K562 (cell line): ENCODE measurements at regions not wholly inside any gene's neighbourhood (a gene's known extent, or its start where the extent isn't known, plus 50 kb on each side); places are given as distances from the start of the nearest gene placed in this dataset.

Source experiments
- ATAC-seq: fragments of 200-7000 bp; cut with Tn5 transposase; 3 replicates; pipeline ENCODE4 v1.9.1; 2020; ENCODE audit warnings: moderate library complexity
- BruUV-seq: library from RNA; stranded (reverse); fragments of 400-500 nt; replicated peaks from 2 replicates; lab custom pipeline; 2021; lab: Mats Ljungman, UMichigan
- CTCF ChIA-PET: fragments of 300-600 bp; formaldehyde crosslinking; extraction: SDS; loops from one replicate; lab custom pipeline; 2021; ENCODE audit warnings: low intra/inter-chr PET ratio; lab: Yijun Ruan, JAX
- POLR2A ChIA-PET: fragments of 300-600, 350-650 bp; sonication (Branson Sonifier 250); formaldehyde crosslinking; extraction: SDS; loops from one replicate; lab custom pipeline; 2021; ENCODE audit warnings: antibody characterized with exemption, inconsistent platforms; lab: Yijun Ruan, JAX
- DNase-seq, 4 experiments: peaks; one replicate each; pipeline versions ENCODE4 v3.0.0 to v3.0.0-alpha.2; 2011 to 2018; ENCODE audit warnings: low spot score in 3 of 4, mixed read lengths in 3 of 4; ENCODE audit errors: extremely low read depth in 1 of 4
- FAIRE-seq: peaks from 2 replicates; lab custom pipeline; 2011; peaks lifted over from hg19 to GRCh38; lab: Jason Lieb, UNC
- H2AFZ ChIP-seq: 2 replicates; pipeline ENCODE4 v1.6.0; 2011; ENCODE audit warnings: low read depth, low read length, control low read depth, inconsistent platforms
- H3K27ac ChIP-seq: fragments of 200-600 bp; 3 replicates; pipeline ENCODE4 v1.8.0; 2011; ENCODE audit warnings: low read depth, mild to moderate bottlenecking, control low read depth, inconsistent platforms, low read length, moderate library complexity, mixed read lengths; ENCODE audit errors: extremely low read depth
- H3K27me3 ChIP-seq, 2 experiments: fragments of 300-600 bp in 1 of 2; 2 replicates in 1 of 2; 3 replicates in 1 of 2; pipeline versions ENCODE4 v1.6.0 to v1.8.0; 2011; ENCODE audit warnings: inconsistent platforms in 2 of 2, low read length in 2 of 2, mild to moderate bottlenecking in 1 of 2, mixed read lengths in 1 of 2, moderate library complexity in 1 of 2; ENCODE audit not compliant: control insufficient read depth in 2 of 2, insufficient read depth in 2 of 2
- H3K36me3 ChIP-seq: fragments of 300-600 bp; 3 replicates; pipeline ENCODE4 v1.8.0; 2011; ENCODE audit warnings: mild to moderate bottlenecking, low read length, inconsistent platforms; ENCODE audit not compliant: control insufficient read depth, insufficient read depth
- H3K4me1 ChIP-seq, 2 experiments: fragments of 200-600 bp in 1 of 2; replicated peaks in 1 of 2; 2 replicates in 1 of 2; 3 replicates in 1 of 2; pipeline versions ENCODE4 v1.5.1 to v1.8.0; 2011; ENCODE audit warnings: inconsistent platforms in 2 of 2, low read length in 2 of 2, mild to moderate bottlenecking in 1 of 2, mixed read lengths in 1 of 2, moderate library complexity in 1 of 2; ENCODE audit not compliant: control insufficient read depth in 2 of 2, insufficient read depth in 2 of 2
- H3K4me2 ChIP-seq: 2 replicates; pipeline ENCODE4 v1.6.1; 2011; ENCODE audit warnings: low read length, control low read depth, inconsistent platforms, mixed read lengths; ENCODE audit not compliant: insufficient read depth
- H3K4me3 ChIP-seq: fragments of 200-600 bp; sonication (generic), shearing (Covaris generic); 2 replicates; pipeline ENCODE4 v1.5.1; 2016; ENCODE audit warnings: control low read depth, inconsistent platforms
- H3K79me2 ChIP-seq: fragments of 200-600 bp; 3 replicates; pipeline ENCODE4 v1.8.0; 2011; ENCODE audit warnings: low read length, inconsistent platforms; ENCODE audit not compliant: control insufficient read depth, insufficient read depth
- H3K9ac ChIP-seq, 2 experiments: 2 replicates each; pipeline versions ENCODE4 v1.6.0 to v1.6.1; 2011; ENCODE audit warnings: low read depth in 2 of 2, low read length in 2 of 2, control low read depth in 1 of 2, inconsistent platforms in 1 of 2, mild to moderate bottlenecking in 1 of 2, mixed read lengths in 1 of 2; ENCODE audit not compliant: insufficient read depth in 1 of 2
- H3K9me1 ChIP-seq: one replicate; pipeline ENCODE4 v1.6.0; 2011; ENCODE audit warnings: inconsistent platforms, mild to moderate bottlenecking, low read length, moderate library complexity; ENCODE audit not compliant: control insufficient read depth, insufficient read depth
- H3K9me3 ChIP-seq: replicated peaks from 2 replicates; pipeline ENCODE4 v1.5.1; 2011; ENCODE audit warnings: low read depth, low read length, inconsistent platforms; ENCODE audit not compliant: control insufficient read depth, insufficient read depth
- H4K20me1 ChIP-seq: replicated peaks from 2 replicates; pipeline ENCODE4 v1.6.1; 2011; ENCODE audit warnings: low read length, inconsistent platforms, mixed read lengths; ENCODE audit not compliant: control insufficient read depth, insufficient read depth
- CHD1 ChIP-seq: fragments of 200-600 bp; sonication (generic); IDR thresholded peaks from one replicate; pipeline ENCODE4 v1.6.1; 2012; ENCODE audit warnings: mild to moderate bottlenecking, moderate library complexity, low read length, inconsistent platforms
- DNMT1 ChIP-seq: fragments of 450-650 bp; IDR thresholded peaks from 2 replicates; pipeline ENCODE4 v1.6.1; 2016; ENCODE audit warnings: antibody characterized with exemption, mild to moderate bottlenecking
- GATAD2B ChIP-seq: fragments of 450-650 bp; IDR thresholded peaks from 2 replicates; pipeline ENCODE4 v1.6.1; 2017; ENCODE audit warnings: mild to moderate bottlenecking, borderline replicate concordance
- OTX1 ChIP-seq: fragments of 450-650 bp; formaldehyde crosslinking; IDR thresholded peaks from 2 replicates; pipeline ENCODE4 v1.4.0; 2022; ENCODE audit warnings: mild to moderate bottlenecking
- RHOXF2B ChIP-seq: fragments of 250-450 bp; sonication (Bioruptor Pico); conservative IDR thresholded peaks from 2 replicates; pipeline ENCODE4 v1.5.1; 2021
- SREBF2 ChIP-seq: sonication (generic); formaldehyde crosslinking; IDR thresholded peaks from 2 replicates; pipeline ENCODE4 v1.4.0; 2020; ENCODE audit warnings: mild to moderate bottlenecking, missing genetic modification reagents
- WGBS: fragments of 100-300 bp; shearing (Covaris generic); methylation state at CpG from one replicate; pipeline ENCODE4 v1.1.6; 2016; ENCODE audit warnings: low coverage, mixed read lengths; ENCODE audit not compliant: insufficient coverage; ENCODE audit errors: missing lambda C conversion rate; 5-methylcytosine and 5-hydroxymethylcytosine counted together
- in situ Hi-C: fragments of 300-500 bp; cut with MboI; formaldehyde crosslinking; loops from 4 replicates; pipeline ENCODE4 v1.15.0; 2018; ENCODE audit warnings: inconsistent platforms, mixed read lengths
- intact Hi-C: fragments of 100-400 bp; cut with micrococcal nuclease; formaldehyde crosslinking; loops from 2 replicates; pipeline ENCODE4 v1.14.2; 2022
- TF ChIP-seq, protein P1 (sequence below): fragments of 450-650 bp; formaldehyde crosslinking; conservative IDR thresholded peaks from 2 replicates; pipeline ENCODE4 v1.4.0; 2022; ENCODE audit warnings: mild to moderate bottlenecking, missing genetic modification characterization
- TF ChIP-seq, protein P2 (sequence below): fragments of 450-650 bp; formaldehyde crosslinking; IDR thresholded peaks from 2 replicates; pipeline ENCODE4 v1.4.0; 2022; ENCODE audit warnings: missing genetic modification characterization
- TF ChIP-seq, protein P3 (sequence below): fragments of 250-450 bp; sonication (Bioruptor Pico); IDR thresholded peaks from 2 replicates; pipeline ENCODE4 v1.8.0; 2021; ENCODE audit warnings: mild to moderate bottlenecking, moderate library complexity
- TF ChIP-seq, protein P4 (sequence below), 2 experiments: fragments of 450-650 bp; IDR thresholded peaks; 2 replicates each; pipeline ENCODE4 v1.6.1; 2016

DNA sequence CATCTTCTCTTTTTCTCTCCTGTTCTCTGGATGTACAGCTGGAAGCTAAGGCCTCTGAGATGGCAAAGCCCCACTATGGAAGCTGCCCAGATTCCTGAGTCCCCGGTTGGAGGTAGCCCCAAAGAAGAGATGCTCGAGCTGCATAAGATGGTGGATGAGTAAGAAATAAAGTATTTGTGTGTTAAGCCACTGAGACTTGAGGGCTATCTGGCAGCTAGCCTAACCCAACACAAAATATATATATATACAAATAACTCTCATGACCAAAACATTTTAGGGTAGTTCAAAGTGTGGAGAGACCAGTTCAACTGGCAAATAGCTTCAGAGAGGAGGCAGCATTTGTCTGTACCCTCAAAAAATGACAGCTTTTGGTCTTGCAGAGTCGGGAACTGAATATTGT lies 72.4 kb upstream of the PDE1C start:
- no peaks in the 10 kb centered on the region for H3K36me3 ChIP-seq
- no peak overlapping the region for H2AFZ ChIP-seq
- DNase-seq (no peak), FAIRE-seq (no peak)
- BruUV-seq = no TSS peak
- H3K4me2 ChIP-seq = no peak overlapping the region
- TF ChIP-seq DNMT1 (no peak), SREBF2 (CRISPR knock-in tag) (no peak)
- TF ChIP-seq, protein P1, sequence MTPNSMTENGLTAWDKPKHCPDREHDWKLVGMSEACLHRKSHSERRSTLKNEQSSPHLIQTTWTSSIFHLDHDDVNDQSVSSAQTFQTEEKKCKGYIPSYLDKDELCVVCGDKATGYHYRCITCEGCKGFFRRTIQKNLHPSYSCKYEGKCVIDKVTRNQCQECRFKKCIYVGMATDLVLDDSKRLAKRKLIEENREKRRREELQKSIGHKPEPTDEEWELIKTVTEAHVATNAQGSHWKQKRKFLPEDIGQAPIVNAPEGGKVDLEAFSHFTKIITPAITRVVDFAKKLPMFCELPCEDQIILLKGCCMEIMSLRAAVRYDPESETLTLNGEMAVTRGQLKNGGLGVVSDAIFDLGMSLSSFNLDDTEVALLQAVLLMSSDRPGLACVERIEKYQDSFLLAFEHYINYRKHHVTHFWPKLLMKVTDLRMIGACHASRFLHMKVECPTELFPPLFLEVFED = no peak
- TF ChIP-seq, all 486 proteins: peak for 0
- in situ Hi-C loops (no loop called here), intact Hi-C loops (no loop called here)
- no peaks in the 10 kb centered on the region for H3K79me2 ChIP-seq
- H3K4me3 ChIP-seq = no peak overlapping the region
- no peak for ATAC-seq
- H3K9ac ChIP-seq = no peak overlapping the region
- H3K27ac ChIP-seq = no peak overlapping the region
- H3K9me3 ChIP-seq = no peaks in the 10 kb centered on the region
- H3K4me1 ChIP-seq = no peaks in the 10 kb centered on the region
- H3K27me3 ChIP-seq = no peaks in the 10 kb centered on the region
- ChIA-PET POLR2A (no interaction called here), CTCF (no interaction called here)
- 0% methylated on average over 3 of the region's 3 CpGs for WGBS
- H3K9me1 ChIP-seq = no peaks in the 10 kb centered on the region
- no peaks in the 10 kb centered on the region for H4K20me1 ChIP-seq

DNA sequence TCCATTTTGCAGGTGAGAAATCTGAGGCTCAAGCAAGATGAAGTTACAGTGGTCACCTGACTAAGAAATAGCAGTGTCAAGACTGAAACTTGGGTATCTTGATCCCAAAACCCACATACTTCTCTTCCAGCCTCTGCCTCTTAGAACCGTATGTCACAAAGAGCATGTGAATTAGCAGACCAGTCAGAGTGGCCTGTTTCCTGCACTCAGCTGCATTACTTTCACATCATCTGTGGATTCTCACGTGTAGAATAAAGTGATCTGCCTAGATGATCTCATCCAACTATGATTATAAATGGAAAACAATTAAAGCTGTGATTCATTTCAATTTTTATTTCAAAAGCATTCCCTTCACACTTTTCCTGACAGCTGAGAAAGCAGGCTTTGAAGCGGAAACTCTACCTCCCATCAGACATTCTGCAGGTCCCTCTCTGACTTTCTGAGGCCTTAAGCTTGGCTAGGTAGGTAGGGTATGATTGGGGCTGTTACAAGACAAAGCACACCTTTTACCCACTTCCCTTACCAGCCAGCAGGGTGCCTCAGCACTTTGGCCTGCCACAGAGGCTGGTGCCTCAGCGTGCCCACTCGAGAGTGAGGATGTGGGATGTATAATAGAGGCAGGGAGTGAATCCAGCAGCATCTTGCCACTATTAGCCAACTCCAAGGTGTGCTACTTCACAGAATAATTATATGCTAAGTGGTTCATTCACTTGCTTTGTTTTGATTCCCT lies 70.2 kb upstream of the PDE1C start:
- FAIRE-seq (no peak), DNase-seq (no peak), ATAC-seq (no peak)
- Histone ChIP-seq H3K27me3 (no peaks in the 10 kb centered on the region), H3K9me3 (no peaks in the 10 kb centered on the region), H3K9me1 (no peaks in the 10 kb centered on the region), H2AFZ (no peak overlapping the region), H4K20me1 (no peaks in the 10 kb centered on the region), H3K4me3 (no peak overlapping the region), H3K4me1 (no peaks in the 10 kb centered on the region), H3K9ac (no peak overlapping the region), H3K79me2 (no peaks in the 10 kb centered on the region), H3K36me3 (no peaks in the 10 kb centered on the region), H3K4me2 (no peak overlapping the region), H3K27ac (no peak overlapping the region)
- 0% methylated on average over 5 of the region's 5 CpGs for WGBS
- POLR2A ChIA-PET = no interaction called here
- BruUV-seq = no TSS peak
- intact Hi-C loops = no loop called here
- CTCF ChIA-PET = no interaction called here
- in situ Hi-C loops = no loop called here
- TF ChIP-seq, protein P2, sequence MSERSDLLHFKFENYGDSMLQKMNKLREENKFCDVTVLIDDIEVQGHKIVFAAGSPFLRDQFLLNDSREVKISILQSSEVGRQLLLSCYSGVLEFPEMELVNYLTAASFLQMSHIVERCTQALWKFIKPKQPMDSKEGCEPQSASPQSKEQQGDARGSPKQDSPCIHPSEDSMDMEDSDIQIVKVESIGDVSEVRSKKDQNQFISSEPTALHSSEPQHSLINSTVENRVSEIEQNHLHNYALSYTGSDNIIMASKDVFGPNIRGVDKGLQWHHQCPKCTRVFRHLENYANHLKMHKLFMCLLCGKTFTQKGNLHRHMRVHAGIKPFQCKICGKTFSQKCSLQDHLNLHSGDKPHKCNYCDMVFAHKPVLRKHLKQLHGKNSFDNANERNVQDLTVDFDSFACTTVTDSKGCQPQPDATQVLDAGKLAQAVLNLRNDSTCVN (CRISPR knock-in tag) = no peak
- TF ChIP-seq OTX1 (CRISPR knock-in tag) = no peak
- TF ChIP-seq, protein P3, sequence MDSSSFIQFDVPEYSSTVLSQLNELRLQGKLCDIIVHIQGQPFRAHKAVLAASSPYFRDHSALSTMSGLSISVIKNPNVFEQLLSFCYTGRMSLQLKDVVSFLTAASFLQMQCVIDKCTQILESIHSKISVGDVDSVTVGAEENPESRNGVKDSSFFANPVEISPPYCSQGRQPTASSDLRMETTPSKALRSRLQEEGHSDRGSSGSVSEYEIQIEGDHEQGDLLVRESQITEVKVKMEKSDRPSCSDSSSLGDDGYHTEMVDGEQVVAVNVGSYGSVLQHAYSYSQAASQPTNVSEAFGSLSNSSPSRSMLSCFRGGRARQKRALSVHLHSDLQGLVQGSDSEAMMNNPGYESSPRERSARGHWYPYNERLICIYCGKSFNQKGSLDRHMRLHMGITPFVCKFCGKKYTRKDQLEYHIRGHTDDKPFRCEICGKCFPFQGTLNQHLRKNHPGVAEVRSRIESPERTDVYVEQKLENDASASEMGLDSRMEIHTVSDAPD (CRISPR knock-in tag) = no peak
- no peak for TF ChIP-seq GATAD2B
- TF ChIP-seq, protein P4, sequence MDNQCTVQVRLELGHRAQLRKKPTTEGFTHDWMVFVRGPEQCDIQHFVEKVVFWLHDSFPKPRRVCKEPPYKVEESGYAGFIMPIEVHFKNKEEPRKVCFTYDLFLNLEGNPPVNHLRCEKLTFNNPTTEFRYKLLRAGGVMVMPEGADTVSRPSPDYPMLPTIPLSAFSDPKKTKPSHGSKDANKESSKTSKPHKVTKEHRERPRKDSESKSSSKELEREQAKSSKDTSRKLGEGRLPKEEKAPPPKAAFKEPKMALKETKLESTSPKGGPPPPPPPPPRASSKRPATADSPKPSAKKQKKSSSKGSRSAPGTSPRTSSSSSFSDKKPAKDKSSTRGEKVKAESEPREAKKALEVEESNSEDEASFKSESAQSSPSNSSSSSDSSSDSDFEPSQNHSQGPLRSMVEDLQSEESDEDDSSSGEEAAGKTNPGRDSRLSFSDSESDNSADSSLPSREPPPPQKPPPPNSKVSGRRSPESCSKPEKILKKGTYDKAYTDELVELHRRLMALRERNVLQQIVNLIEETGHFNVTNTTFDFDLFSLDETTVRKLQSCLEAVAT (IDR thresholded peaks at IDR 0.05) = no peak
- TF ChIP-seq CHD1 = no peak
- TF ChIP-seq RHOXF2B = no peak
